ENCODE measurements at regions not wholly inside any gene's neighbourhood (a gene's known extent, or its start where the extent isn't known, plus 50 kb on each side); places are given as distances from the start of the nearest gene placed in this dataset.

DNA sequence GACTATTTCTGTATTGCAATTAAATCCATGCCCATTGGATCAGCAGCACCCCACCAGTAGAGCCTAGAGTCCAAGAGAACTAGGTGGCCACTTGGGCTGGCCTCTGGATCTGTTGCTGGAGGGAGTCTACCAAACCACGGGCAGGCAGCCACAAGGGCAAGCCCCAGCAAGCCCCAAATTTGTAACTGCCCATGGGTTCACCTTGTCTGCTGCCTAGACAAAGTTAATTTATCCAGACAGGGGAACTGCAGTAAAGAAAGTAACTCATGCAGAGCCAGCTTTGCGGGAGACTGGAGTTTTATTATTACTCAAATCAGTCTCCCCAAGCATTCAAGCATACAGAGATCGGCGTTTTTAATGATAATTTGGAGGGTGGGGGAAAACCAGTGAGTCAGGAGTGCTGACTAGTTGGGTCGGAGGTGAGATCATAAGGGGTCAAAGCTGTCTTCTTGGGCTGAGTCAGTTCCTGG lies 74.0 kb upstream of the TERB2 start:
- Histone ChIP-seq H3T11ph (ENCODE audit: low read length) (no peak overlapping the region), H3K56ac (ENCODE audit: insufficient read length, low read depth, low read length) (no peak overlapping the region), H3K23me2 (ENCODE audit: insufficient read length, low read depth, low read length, poor library complexity, severe bottlenecking) (no peaks in the 10 kb centered on the region), H3K23ac (ENCODE audit: insufficient read length, low read depth, low read length) (no peak overlapping the region), H2BK20ac (ENCODE audit: low read depth, low read length, poor library complexity, severe bottlenecking) (no peak overlapping the region), H4K5ac (ENCODE audit: insufficient read length, low read depth, low read length) (no peak overlapping the region), H3K79me2 (ENCODE audit: insufficient read depth, low read length) (no peaks in the 10 kb centered on the region), H4K8ac (replicated peaks; ENCODE audit: insufficient read length, low read depth, low read length) (no peak overlapping the region), H2AK5ac (ENCODE audit: insufficient read length, low read length) (no peak overlapping the region), H3K27me3 (ENCODE audit: insufficient read depth, low read length) (no peaks in the 10 kb centered on the region), H2BK12ac (ENCODE audit: insufficient read length, low read depth, low read length) (no peak overlapping the region), H2AFZ (ENCODE audit: low read length) (no peak overlapping the region), H3K4me1 (ENCODE audit: insufficient read depth, low read length) (no peaks in the 10 kb centered on the region), H3K9ac (ENCODE audit: extremely low read depth, insufficient read length, low read length) (no peak overlapping the region), H2BK120ac (ENCODE audit: low read depth, low read length, poor library complexity, severe bottlenecking) (no peak overlapping the region), H3K9me3 (ENCODE audit: control insufficient read depth, low read depth, low read length) (no peaks in the 10 kb centered on the region), H3K18ac (ENCODE audit: insufficient read length, low read depth, low read length) (no peak overlapping the region), H3K4me2 (ENCODE audit: insufficient read depth, insufficient read length, low read length) (no peak overlapping the region), H2BK5ac (ENCODE audit: insufficient read length, low read length) (no peak overlapping the region), H2BK15ac (ENCODE audit: low read depth, low read length) (no peak overlapping the region), H4K20me1 (ENCODE audit: control insufficient read depth, insufficient read depth, insufficient read length) (no peaks in the 10 kb centered on the region), H3K79me1 (ENCODE audit: insufficient read depth, low read depth, low read length, poor library complexity, severe bottlenecking) (no peaks in the 10 kb centered on the region), H3K27ac (ENCODE audit: insufficient read length, low read depth, low read length) (no peak overlapping the region), H3K4ac (ENCODE audit: low read depth, low read length) (no peak overlapping the region), H4K91ac (ENCODE audit: insufficient read length, low read depth, low read length) (no peak overlapping the region), H3K14ac (ENCODE audit: insufficient read depth, low read length) (no peak overlapping the region)
- Mint-ChIP-seq H3K4me3 (no peak overlapping the region), H3K4me1 (peaks cover 5 to 10% of the 10 kb centered on the region in 2 experiments), H3K27ac (peak overlapping the region in 1 of 3 experiments; percentile 10; a peak in 1 of 7 replicates), H3K9me3 (peaks cover 35 to 37% of the 10 kb centered on the region in 2 experiments), H3K27me3 (ENCODE audit: low read depth) (peaks cover 4% of the 10 kb centered on the region), H3K36me3 (ENCODE audit: insufficient read depth in 1 of 3, low read depth in 3 of 3) (peaks cover 0 to 21% (median 8%) of the 10 kb centered on the region in 3 experiments; a peak in 5 of 7 replicates)
- DNase-seq: no peak
- no CpG with 5 or more reads among the region's 5 CpGs for WGBS (ENCODE audit: extremely low coverage, insufficient read length, low lambda C conversion rate)
- TF ChIP-seq, protein P1, sequence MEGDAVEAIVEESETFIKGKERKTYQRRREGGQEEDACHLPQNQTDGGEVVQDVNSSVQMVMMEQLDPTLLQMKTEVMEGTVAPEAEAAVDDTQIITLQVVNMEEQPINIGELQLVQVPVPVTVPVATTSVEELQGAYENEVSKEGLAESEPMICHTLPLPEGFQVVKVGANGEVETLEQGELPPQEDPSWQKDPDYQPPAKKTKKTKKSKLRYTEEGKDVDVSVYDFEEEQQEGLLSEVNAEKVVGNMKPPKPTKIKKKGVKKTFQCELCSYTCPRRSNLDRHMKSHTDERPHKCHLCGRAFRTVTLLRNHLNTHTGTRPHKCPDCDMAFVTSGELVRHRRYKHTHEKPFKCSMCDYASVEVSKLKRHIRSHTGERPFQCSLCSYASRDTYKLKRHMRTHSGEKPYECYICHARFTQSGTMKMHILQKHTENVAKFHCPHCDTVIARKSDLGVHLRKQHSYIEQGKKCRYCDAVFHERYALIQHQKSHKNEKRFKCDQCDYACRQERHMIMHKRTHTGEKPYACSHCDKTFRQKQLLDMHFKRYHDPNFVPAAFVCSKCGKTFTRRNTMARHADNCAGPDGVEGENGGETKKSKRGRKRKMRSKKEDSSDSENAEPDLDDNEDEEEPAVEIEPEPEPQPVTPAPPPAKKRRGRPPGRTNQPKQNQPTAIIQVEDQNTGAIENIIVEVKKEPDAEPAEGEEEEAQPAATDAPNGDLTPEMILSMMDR (conservative IDR thresholded peaks at IDR 0.05): no peak
